Neural cell (in vitro differentiated cells): ENCODE measurements at regions not wholly inside any gene's neighbourhood (a gene's known extent, or its start where the extent isn't known, plus 50 kb on each side); places are given as distances from the start of the nearest gene placed in this dataset.

Experiments
- H2AFZ ChIP-seq: fragments of 200-600, 300-800 bp; sonication (generic), shearing (Covaris generic); 2 replicates; pipeline ENCODE4 v1.6.0; 2014; ENCODE audit warnings: low read depth, mild to moderate bottlenecking, antibody characterized with exemption, low read length, moderate library complexity
- H3F3A ChIP-seq: fragments of 200-600 bp; shearing (Covaris generic); 2 replicates; pipeline ENCODE4 v1.6.1; 2016; ENCODE audit warnings: mild to moderate bottlenecking, moderate library complexity, mixed read lengths, antibody characterized with exemption, low read length; ENCODE audit not compliant: insufficient read depth, poor library complexity, severe bottlenecking
- H3K27ac ChIP-seq: fragments of 200-600, 300-800 bp; sonication (generic), shearing (Covaris generic); 2 replicates; pipeline ENCODE4 v1.5.1; 2014; ENCODE audit warnings: mild to moderate bottlenecking, low read length, moderate library complexity
- H3K27me3 ChIP-seq: fragments of 300-800, 200-600 bp; sonication (generic), shearing (Covaris generic); 2 replicates; pipeline ENCODE4 v1.6.0; 2014; ENCODE audit warnings: mild to moderate bottlenecking, low read depth, low read length, moderate library complexity; ENCODE audit not compliant: insufficient read depth
- H3K36me3 ChIP-seq: fragments of 300-800, 200-600 bp; sonication (generic), shearing (Covaris generic); 2 replicates; pipeline ENCODE4 v1.5.1; 2014; ENCODE audit warnings: mild to moderate bottlenecking, antibody characterized with exemption, low read length, moderate library complexity; ENCODE audit not compliant: insufficient read depth
- H3K4me2 ChIP-seq: fragments of 300-800, 200-600 bp; sonication (generic), shearing (Covaris generic); 2 replicates; pipeline ENCODE4 v1.6.0; 2014; ENCODE audit warnings: mild to moderate bottlenecking, low read length
- H3K4me3 ChIP-seq: fragments of 300-800, 200-600 bp; sonication (generic), shearing (Covaris generic); 2 replicates; pipeline ENCODE4 v1.5.1; 2014; ENCODE audit warnings: mild to moderate bottlenecking, low read length, moderate library complexity
- H3K79me2 ChIP-seq: fragments of 200-600 bp; shearing (Covaris generic); replicated peaks from 2 replicates; pipeline ENCODE4 v1.6.0; 2014; ENCODE audit warnings: mild to moderate bottlenecking, low read length, moderate library complexity; ENCODE audit not compliant: insufficient read depth
- H3K9ac ChIP-seq: fragments of 300-800, 200-600 bp; sonication (generic), shearing (Covaris generic); 2 replicates; pipeline ENCODE4 v1.6.1; 2016; ENCODE audit warnings: mild to moderate bottlenecking, low read length, mixed read lengths
- H3K9me2 ChIP-seq: fragments of 200-600 bp; shearing (Covaris generic); 2 replicates; pipeline ENCODE4 v1.6.1; 2016; ENCODE audit warnings: mild to moderate bottlenecking, low read length, mixed read lengths; ENCODE audit not compliant: insufficient read depth
- H3K9me3 ChIP-seq: fragments of 200-600, 300-800 bp; sonication (generic), shearing (Covaris generic); 2 replicates; pipeline ENCODE4 v1.6.1; 2016; ENCODE audit warnings: mild to moderate bottlenecking, mixed run types, low read length, moderate library complexity, mixed read lengths
- H4K20me1 ChIP-seq: fragments of 200-600 bp; shearing (Covaris generic); 2 replicates; pipeline ENCODE4 v1.6.1; 2016; ENCODE audit warnings: mild to moderate bottlenecking, mixed run types; ENCODE audit not compliant: insufficient read depth
- CTCF ChIP-seq: fragments of 450-650 bp; IDR thresholded peaks from 2 replicates; pipeline ENCODE4 v1.5.1; 2014; ENCODE audit warnings: antibody characterized with exemption, mild to moderate bottlenecking, moderate library complexity; ENCODE audit not compliant: poor library complexity, severe bottlenecking
- EP300 ChIP-seq: fragments of 450-650 bp; conservative IDR thresholded peaks from 2 replicates; pipeline ENCODE4 v1.6.1; 2014; ENCODE audit warnings: antibody characterized with exemption, mild to moderate bottlenecking, moderate library complexity; ENCODE audit not compliant: poor library complexity, severe bottlenecking
- EZH2 ChIP-seq: fragments of 200-600, 300-800 bp; shearing (Covaris generic), sonication (generic); IDR thresholded peaks from 2 replicates; pipeline ENCODE4 v1.6.1; 2014; ENCODE audit warnings: antibody characterized with exemption, low read length, borderline replicate concordance, mild to moderate bottlenecking; ENCODE audit not compliant: insufficient read depth, poor library complexity, severe bottlenecking
- MXI1 ChIP-seq: fragments of 450-650 bp; conservative IDR thresholded peaks from 2 replicates; pipeline ENCODE4 v1.6.1; 2014; ENCODE audit warnings: antibody characterized with exemption, mild to moderate bottlenecking; ENCODE audit not compliant: poor library complexity, severe bottlenecking
- POLR2AphosphoS5 ChIP-seq: IDR thresholded peaks from 2 replicates; pipeline ENCODE4 v1.6.1; 2012
- RAD21 ChIP-seq: fragments of 450-650 bp; conservative IDR thresholded peaks from 2 replicates; pipeline ENCODE4 v1.6.1; 2014; ENCODE audit warnings: antibody characterized with exemption, mild to moderate bottlenecking, moderate library complexity
- SMC3 ChIP-seq: fragments of 450-650 bp; conservative IDR thresholded peaks from 2 replicates; pipeline ENCODE4 v1.6.1; 2014; ENCODE audit warnings: antibody characterized with exemption, mild to moderate bottlenecking, moderate library complexity; ENCODE audit not compliant: poor library complexity
- TAF1 ChIP-seq: IDR thresholded peaks from 2 replicates; pipeline ENCODE4 v1.6.1; 2012; ENCODE audit warnings: low read depth
- TF ChIP-seq, protein P1 (sequence below): IDR thresholded peaks from 2 replicates; pipeline ENCODE4 v1.6.1; 2012; ENCODE audit warnings: borderline replicate concordance

- Histone ChIP-seq H3K36me3 (no peaks in the 10 kb centered on the region), H3K4me2 (no peak overlapping the region), H3K9me2 (no peaks in the 10 kb centered on the region), H3K27me3 (no peaks in the 10 kb centered on the region), H3K9me3 (no peaks in the 10 kb centered on the region), H3F3A (no peaks in the 10 kb centered on the region), H3K27ac (no peak overlapping the region), H2AFZ (no peak overlapping the region), H3K4me3 (no peak overlapping the region), H4K20me1 (no peaks in the 10 kb centered on the region), H3K79me2 (no peaks in the 10 kb centered on the region), H3K9ac (no peak overlapping the region)
- TF ChIP-seq, protein P1, sequence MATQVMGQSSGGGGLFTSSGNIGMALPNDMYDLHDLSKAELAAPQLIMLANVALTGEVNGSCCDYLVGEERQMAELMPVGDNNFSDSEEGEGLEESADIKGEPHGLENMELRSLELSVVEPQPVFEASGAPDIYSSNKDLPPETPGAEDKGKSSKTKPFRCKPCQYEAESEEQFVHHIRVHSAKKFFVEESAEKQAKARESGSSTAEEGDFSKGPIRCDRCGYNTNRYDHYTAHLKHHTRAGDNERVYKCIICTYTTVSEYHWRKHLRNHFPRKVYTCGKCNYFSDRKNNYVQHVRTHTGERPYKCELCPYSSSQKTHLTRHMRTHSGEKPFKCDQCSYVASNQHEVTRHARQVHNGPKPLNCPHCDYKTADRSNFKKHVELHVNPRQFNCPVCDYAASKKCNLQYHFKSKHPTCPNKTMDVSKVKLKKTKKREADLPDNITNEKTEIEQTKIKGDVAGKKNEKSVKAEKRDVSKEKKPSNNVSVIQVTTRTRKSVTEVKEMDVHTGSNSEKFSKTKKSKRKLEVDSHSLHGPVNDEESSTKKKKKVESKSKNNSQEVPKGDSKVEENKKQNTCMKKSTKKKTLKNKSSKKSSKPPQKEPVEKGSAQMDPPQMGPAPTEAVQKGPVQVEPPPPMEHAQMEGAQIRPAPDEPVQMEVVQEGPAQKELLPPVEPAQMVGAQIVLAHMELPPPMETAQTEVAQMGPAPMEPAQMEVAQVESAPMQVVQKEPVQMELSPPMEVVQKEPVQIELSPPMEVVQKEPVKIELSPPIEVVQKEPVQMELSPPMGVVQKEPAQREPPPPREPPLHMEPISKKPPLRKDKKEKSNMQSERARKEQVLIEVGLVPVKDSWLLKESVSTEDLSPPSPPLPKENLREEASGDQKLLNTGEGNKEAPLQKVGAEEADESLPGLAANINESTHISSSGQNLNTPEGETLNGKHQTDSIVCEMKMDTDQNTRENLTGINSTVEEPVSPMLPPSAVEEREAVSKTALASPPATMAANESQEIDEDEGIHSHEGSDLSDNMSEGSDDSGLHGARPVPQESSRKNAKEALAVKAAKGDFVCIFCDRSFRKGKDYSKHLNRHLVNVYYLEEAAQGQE, result no peak
- TF ChIP-seq TAF1 (no peak), POLR2AphosphoS5 (no peak)
Measured at GRCh38 chr5:130714200-130714599, 450.9 kb downstream of the HINT1 start.

DNA sequence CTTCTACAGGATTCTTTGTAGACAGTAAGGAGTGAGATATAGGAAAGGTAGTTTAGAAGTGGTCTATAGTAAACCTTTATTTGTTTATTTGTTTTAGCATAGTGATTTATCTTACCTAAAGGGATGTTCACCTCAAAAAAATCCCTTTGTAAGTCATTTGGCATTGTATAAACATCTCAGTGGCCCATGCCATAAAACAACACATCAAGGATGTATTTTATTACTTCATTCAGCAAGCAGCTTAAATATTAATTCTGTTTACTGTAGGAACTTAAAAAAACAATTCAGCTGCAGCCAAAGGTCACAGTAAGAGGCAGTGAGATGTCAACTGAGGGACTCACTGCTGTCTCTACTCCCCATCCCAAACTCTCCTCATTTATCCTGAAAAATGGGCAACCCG lies 452.7 kb downstream of the HINT1 start:
- H4K20me1 ChIP-seq, result no peaks in the 10 kb centered on the region
- no peaks in the 10 kb centered on the region for H3K79me2 ChIP-seq
- no peaks in the 10 kb centered on the region for H3F3A ChIP-seq

More for the DNA sequence above, 452.7 kb downstream of the HINT1 start:
- H3K27me3 ChIP-seq, result no peaks in the 10 kb centered on the region
- H3K36me3 ChIP-seq, result no peaks in the 10 kb centered on the region
- no peak for TF ChIP-seq RAD21
- no peak for TF ChIP-seq POLR2AphosphoS5
- TF ChIP-seq EZH2, result no peak
- TF ChIP-seq CTCF, result no peak
- no peak for TF ChIP-seq SMC3
- no peak for TF ChIP-seq EP300
- no peak for TF ChIP-seq MXI1
- TF ChIP-seq, protein P1, result no peak
- no peak for TF ChIP-seq TAF1
- H3K9ac ChIP-seq, result no peak overlapping the region
- no peaks in the 10 kb centered on the region for H3K9me3 ChIP-seq
- no peak overlapping the region for H3K4me3 ChIP-seq
- no peak overlapping the region for H3K27ac ChIP-seq
- no peak overlapping the region for H3K4me2 ChIP-seq
- no peak overlapping the region for H2AFZ ChIP-seq
- no peaks in the 10 kb centered on the region for H3K9me2 ChIP-seq
